Mesenchymal stem cell (in vitro differentiated cells and primary cell): ENCODE measurements at regions not wholly inside any gene's neighbourhood (a gene's known extent, or its start where the extent isn't known, plus 50 kb on each side); places are given as distances from the start of the nearest gene placed in this dataset.

Experiments used
- DNase-seq: peaks from one replicate; pipeline ENCODE4 v3.0.0-alpha.2; 2013
- H2AFZ ChIP-seq: one replicate; pipeline ENCODE4 v1.6.1; 2013; ENCODE audit warnings: low read depth, mild to moderate bottlenecking, control low read depth, inconsistent platforms, low read length, moderate library complexity
- H2AK5ac ChIP-seq: 2 replicates; pipeline ENCODE4 v1.6.1; 2013; ENCODE audit warnings: low read length, moderate library complexity, mild to moderate bottlenecking, inconsistent platforms; ENCODE audit not compliant: severe bottlenecking
- H2BK120ac ChIP-seq: one replicate; pipeline ENCODE4 v1.6.1; 2013; ENCODE audit warnings: low read depth, mild to moderate bottlenecking, inconsistent platforms, low read length, moderate library complexity
- H2BK12ac ChIP-seq, 2 experiments: one replicate each; pipeline ENCODE4 v1.6.1; 2013; ENCODE audit warnings: inconsistent platforms in 2 of 2, low read length in 2 of 2, mild to moderate bottlenecking in 2 of 2, moderate library complexity in 2 of 2, control low read depth in 1 of 2
- H2BK15ac ChIP-seq: one replicate; pipeline ENCODE4 v1.6.1; 2013; ENCODE audit warnings: mild to moderate bottlenecking, low read depth, inconsistent platforms; ENCODE audit not compliant: poor library complexity, severe bottlenecking
- H2BK5ac ChIP-seq: 2 replicates; pipeline ENCODE4 v1.6.1; 2013; ENCODE audit warnings: low read depth, mild to moderate bottlenecking, low read length, control low read depth, inconsistent platforms; ENCODE audit not compliant: poor library complexity, severe bottlenecking
- H3K14ac ChIP-seq, 2 experiments: one replicate each; pipeline ENCODE4 v1.6.1; 2013; ENCODE audit warnings: inconsistent platforms in 2 of 2, low read length in 2 of 2, control low read depth in 1 of 2, mild to moderate bottlenecking in 1 of 2, moderate library complexity in 1 of 2
- H3K18ac ChIP-seq, 2 experiments: one replicate each; pipeline ENCODE4 v1.6.1; 2013; ENCODE audit warnings: inconsistent platforms in 2 of 2, low read length in 2 of 2, control low read depth in 1 of 2, low read depth in 1 of 2, mild to moderate bottlenecking in 1 of 2
- H3K23ac ChIP-seq, 2 experiments: one replicate each; pipeline ENCODE4 v1.6.1; 2013; ENCODE audit warnings: inconsistent platforms in 2 of 2, low read length in 2 of 2, mild to moderate bottlenecking in 2 of 2, moderate library complexity in 2 of 2, control low read depth in 1 of 2
- H3K27ac ChIP-seq: 2 replicates; pipeline ENCODE4 v1.5.1; 2013; ENCODE audit warnings: mild to moderate bottlenecking, moderate library complexity, low read length, control low read depth, inconsistent platforms; ENCODE audit not compliant: poor library complexity, severe bottlenecking
- H3K27me3 ChIP-seq, 2 experiments: 2 replicates each; pipeline versions ENCODE4 v1.6.1 to v1.7.0; 2013; ENCODE audit warnings: low read length in 2 of 2, mild to moderate bottlenecking in 2 of 2, moderate library complexity in 2 of 2, control low read depth in 1 of 2, inconsistent platforms in 1 of 2; ENCODE audit not compliant: control insufficient read depth in 1 of 2, insufficient read depth in 1 of 2
- H3K36me3 ChIP-seq, 2 experiments: 2 replicates each; pipeline versions ENCODE4 v1.6.1 to v1.7.0; 2013; ENCODE audit warnings: low read length in 2 of 2, control low read depth in 1 of 2, inconsistent platforms in 1 of 2, low read depth in 1 of 2, mild to moderate bottlenecking in 1 of 2; ENCODE audit not compliant: insufficient read depth in 2 of 2, control insufficient read depth in 1 of 2
- H3K4ac ChIP-seq, 2 experiments: one replicate each; pipeline ENCODE4 v1.6.1; 2013; ENCODE audit warnings: inconsistent platforms in 2 of 2, low read length in 2 of 2, mild to moderate bottlenecking in 2 of 2, moderate library complexity in 2 of 2, control low read depth in 1 of 2, low read depth in 1 of 2
- H3K4me1 ChIP-seq: 2 replicates; pipeline ENCODE4 v1.6.1; 2013; ENCODE audit warnings: low read depth, low read length, control low read depth; ENCODE audit not compliant: control insufficient read depth, insufficient read depth
- H3K4me2 ChIP-seq: 2 replicates; pipeline ENCODE4 v1.6.1; 2013; ENCODE audit warnings: low read length, mild to moderate bottlenecking, inconsistent platforms; ENCODE audit not compliant: poor library complexity, severe bottlenecking
- H3K4me3 ChIP-seq, 2 experiments: 2 replicates each; pipeline versions ENCODE4 v1.5.1 to v1.7.0; 2013; ENCODE audit warnings: low read length in 2 of 2, mild to moderate bottlenecking in 2 of 2, control low read depth in 1 of 2, low read depth in 1 of 2; ENCODE audit not compliant: insufficient read depth in 1 of 2
- H3K79me1 ChIP-seq: replicated peaks from 2 replicates; pipeline ENCODE4 v1.6.1; 2013; ENCODE audit warnings: mild to moderate bottlenecking, control low read depth, low read length, inconsistent platforms; ENCODE audit not compliant: poor library complexity, severe bottlenecking
- H3K9ac ChIP-seq: 2 replicates; pipeline ENCODE4 v1.7.0; 2013; ENCODE audit warnings: mild to moderate bottlenecking, low read length, moderate library complexity
- H3K9me3 ChIP-seq: 2 replicates; pipeline ENCODE4 v1.7.0; 2013; ENCODE audit warnings: mild to moderate bottlenecking, low read length; ENCODE audit not compliant: control insufficient read depth
- H4K8ac ChIP-seq: one replicate; pipeline ENCODE4 v1.6.1; 2013; ENCODE audit warnings: inconsistent platforms, mild to moderate bottlenecking, low read length, moderate library complexity
- H4K91ac ChIP-seq: one replicate; pipeline ENCODE4 v1.6.1; 2013; ENCODE audit warnings: mild to moderate bottlenecking, low read length, inconsistent platforms
- WGBS: methylation state at CpG from one replicate; pipeline ENCODE4 v1.1.7; 2013; ENCODE audit warnings: mixed read lengths; 5-methylcytosine and 5-hydroxymethylcytosine counted together

DNA sequence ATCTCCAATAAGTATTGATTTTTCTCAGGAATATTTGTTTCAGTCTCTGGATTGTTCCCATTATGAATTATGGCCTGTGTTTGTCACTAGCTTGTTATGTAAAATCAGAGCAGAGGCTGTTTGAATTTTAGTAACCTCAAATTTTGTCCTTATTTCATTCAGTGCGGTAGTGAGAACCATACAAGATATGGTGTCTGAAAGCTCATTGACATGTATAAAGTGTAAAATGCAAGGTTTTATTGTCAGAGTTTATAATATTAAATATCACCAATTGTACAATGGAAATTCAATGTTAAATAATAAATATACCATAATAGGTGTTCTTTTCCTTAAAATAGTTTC, 353.3 kb upstream of the SYNCRIP start:
- Histone ChIP-seq H3K4me1 (no peaks in the 10 kb centered on the region), H3K79me1 (no peaks in the 10 kb centered on the region), H2BK5ac (no peak overlapping the region), H2AFZ (no peak overlapping the region), H2BK120ac (no peak overlapping the region), H3K36me3 (no peaks in the 10 kb centered on the region), H4K8ac (no peak overlapping the region), H2BK12ac (no peak overlapping the region), H3K18ac (no peak overlapping the region), H3K9me3 (peaks cover 36% of the 10 kb centered on the region), H3K27me3 (no peaks in the 10 kb centered on the region), H3K4ac (no peak overlapping the region), H3K4me2 (no peak overlapping the region), H2AK5ac (no peak overlapping the region), H3K4me3 (no peak overlapping the region), H3K23ac (no peak overlapping the region), H3K27ac (no peak overlapping the region), H4K91ac (no peak overlapping the region), H3K9ac (no peak overlapping the region), H2BK15ac (no peak overlapping the region), H3K14ac (no peak overlapping the region)
- no CpG with 5 or more reads among the region's 1 CpG for WGBS
- no peak for DNase-seq

DNA sequence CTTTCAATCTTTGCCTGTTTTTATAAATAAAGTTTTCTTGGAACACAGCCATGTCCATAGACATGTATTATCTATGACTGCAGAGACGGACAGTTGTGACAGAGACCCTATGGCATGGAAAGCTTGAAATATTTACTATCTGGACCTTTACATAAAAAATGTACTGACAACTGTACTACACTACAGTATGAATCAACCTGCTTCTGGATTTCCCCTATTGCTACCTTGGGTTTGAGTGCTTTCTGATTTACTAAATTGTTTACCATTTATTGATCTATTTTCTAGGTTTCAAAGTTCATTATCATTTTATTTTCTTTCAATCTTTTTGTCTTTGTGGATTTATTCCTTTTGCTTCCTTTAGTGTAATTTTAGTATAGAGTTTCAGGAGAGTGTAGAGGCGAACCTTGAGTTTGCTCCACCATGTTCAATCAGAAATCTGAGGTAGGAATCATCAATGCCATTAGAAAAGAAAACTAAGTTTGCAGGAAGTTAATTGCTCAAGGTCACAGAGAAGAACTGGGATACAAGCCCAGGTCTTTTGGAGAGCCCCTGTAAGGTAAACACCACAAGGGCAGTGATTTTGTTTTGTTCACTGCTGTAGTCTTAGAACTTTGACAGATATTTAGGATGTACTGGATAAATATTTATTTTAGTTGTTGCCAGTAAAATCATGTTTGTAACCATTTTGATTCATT, 352.8 kb upstream of the SYNCRIP start:
- no peak overlapping the region for H2BK120ac ChIP-seq
- no peak overlapping the region for H3K4ac ChIP-seq
- H3K4me3 ChIP-seq: no peak overlapping the region
- no peak overlapping the region for H3K9ac ChIP-seq
- H4K91ac ChIP-seq: no peak overlapping the region
- 52% methylated on average over 2 of the region's 2 CpGs for WGBS
- no peaks in the 10 kb centered on the region for H3K79me1 ChIP-seq
- H3K18ac ChIP-seq: no peak overlapping the region
- no peak overlapping the region for H2BK15ac ChIP-seq
- no peak for DNase-seq
- no peak overlapping the region for H4K8ac ChIP-seq
- H3K27ac ChIP-seq: no peak overlapping the region
- H3K36me3 ChIP-seq: no peaks in the 10 kb centered on the region
- no peak overlapping the region for H2AFZ ChIP-seq
- H3K4me1 ChIP-seq: no peaks in the 10 kb centered on the region
- H3K4me2 ChIP-seq: no peak overlapping the region
- no peak overlapping the region for H3K14ac ChIP-seq
- H3K27me3 ChIP-seq: no peaks in the 10 kb centered on the region
- H2AK5ac ChIP-seq: no peak overlapping the region
- H3K9me3 ChIP-seq: peaks cover 39% of the 10 kb centered on the region
- no peak overlapping the region for H2BK12ac ChIP-seq
- H2BK5ac ChIP-seq: no peak overlapping the region
- no peak overlapping the region for H3K23ac ChIP-seq

DNA sequence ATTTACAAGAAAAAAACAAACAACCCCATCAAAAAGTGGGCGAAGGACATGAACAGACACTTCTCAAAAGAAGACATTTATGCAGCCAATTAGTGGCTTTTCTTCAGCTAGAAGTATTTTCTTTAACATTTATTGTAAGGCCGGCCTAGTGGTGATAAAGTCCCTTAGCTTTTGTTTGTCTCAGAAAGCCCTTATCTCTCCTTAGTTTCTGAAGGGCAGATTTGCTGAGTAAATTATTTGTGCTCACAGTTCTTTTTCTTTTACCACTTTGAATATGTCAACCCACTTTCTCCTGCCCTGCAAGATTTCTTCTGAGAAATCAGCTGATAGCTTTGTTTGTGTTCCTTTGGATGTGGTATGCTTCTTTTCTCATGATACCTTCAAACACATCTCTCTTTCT, 344.0 kb upstream of the SYNCRIP start:
- Histone ChIP-seq H3K14ac (no peak overlapping the region), H3K79me1 (no peaks in the 10 kb centered on the region), H3K9ac (no peak overlapping the region), H2BK120ac (no peak overlapping the region), H4K8ac (no peak overlapping the region), H3K4me1 (no peaks in the 10 kb centered on the region), H2BK12ac (no peak overlapping the region), H3K4me3 (no peak overlapping the region), H3K27me3 (no peaks in the 10 kb centered on the region), H4K91ac (no peak overlapping the region), H2AK5ac (no peak overlapping the region), H3K18ac (no peak overlapping the region), H3K4me2 (no peak overlapping the region), H2AFZ (no peak overlapping the region), H3K23ac (no peak overlapping the region), H2BK15ac (no peak overlapping the region), H3K9me3 (peaks cover 40% of the 10 kb centered on the region), H3K36me3 (no peaks in the 10 kb centered on the region), H2BK5ac (no peak overlapping the region), H3K27ac (no peak overlapping the region), H3K4ac (no peak overlapping the region)
- WGBS: 43% methylated on average over 1 of the region's 2 CpGs
- DNase-seq: no peak

DNA sequence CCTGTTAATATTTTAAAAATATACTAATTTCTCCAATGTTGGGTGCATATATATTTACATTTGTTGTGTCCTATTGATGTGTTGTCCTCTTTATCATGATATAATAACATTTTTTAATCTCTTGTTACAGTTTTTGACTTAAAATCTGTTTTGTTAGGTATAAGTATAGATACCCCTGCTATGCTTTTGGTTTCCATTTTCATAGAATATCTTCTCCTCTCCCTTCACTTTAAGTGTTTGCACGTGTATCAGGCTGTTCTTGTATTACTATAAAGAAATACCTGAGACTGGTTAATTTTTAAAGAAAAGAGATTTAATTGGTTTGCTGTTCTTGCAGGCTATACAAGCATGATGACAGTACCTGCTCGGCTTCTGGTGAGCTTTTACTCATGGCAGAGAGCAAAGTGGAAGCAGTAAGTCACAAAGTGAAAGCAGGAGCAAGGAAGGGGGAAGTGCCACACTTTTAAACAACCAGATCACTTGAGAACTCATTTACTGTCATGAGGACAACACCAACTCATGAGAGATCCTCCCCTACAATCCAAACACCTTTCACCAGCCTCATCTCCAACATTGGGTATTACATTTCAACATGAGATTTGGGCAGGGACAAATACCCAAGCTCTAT, 340.5 kb upstream of the SYNCRIP start:
- Histone ChIP-seq H3K27ac (no peak overlapping the region), H2BK12ac (no peak overlapping the region), H4K91ac (no peak overlapping the region), H2AFZ (no peak overlapping the region), H2BK5ac (no peak overlapping the region), H2BK120ac (no peak overlapping the region), H2BK15ac (no peak overlapping the region), H3K36me3 (no peaks in the 10 kb centered on the region), H3K4ac (no peak overlapping the region), H3K79me1 (no peaks in the 10 kb centered on the region), H3K27me3 (no peaks in the 10 kb centered on the region), H3K4me3 (no peak overlapping the region), H3K14ac (no peak overlapping the region), H3K9me3 (peaks cover 39% of the 10 kb centered on the region), H3K9ac (no peak overlapping the region), H3K23ac (no peak overlapping the region), H3K4me2 (no peak overlapping the region), H4K8ac (no peak overlapping the region), H3K18ac (no peak overlapping the region), H3K4me1 (no peaks in the 10 kb centered on the region), H2AK5ac (no peak overlapping the region)
- DNase-seq: no peak
- 57% methylated on average over 2 of the region's 2 CpGs for WGBS
